SH-SY5Y (cell line): ENCODE measurements at regions not wholly inside any gene's neighbourhood (a gene's known extent, or its start where the extent isn't known, plus 50 kb on each side); places are given as distances from the start of the nearest gene placed in this dataset.

Experiments
- GATA2 ChIP-seq: IDR thresholded peaks from 2 replicates; pipeline ENCODE4 v1.6.1; 2011; ENCODE audit warnings: mild to moderate bottlenecking, low read depth, low read length
- GATA3 ChIP-seq: IDR thresholded peaks from 2 replicates; pipeline ENCODE4 v1.6.1; 2011; ENCODE audit warnings: low read depth, mild to moderate bottlenecking, low read length, moderate library complexity

DNA sequence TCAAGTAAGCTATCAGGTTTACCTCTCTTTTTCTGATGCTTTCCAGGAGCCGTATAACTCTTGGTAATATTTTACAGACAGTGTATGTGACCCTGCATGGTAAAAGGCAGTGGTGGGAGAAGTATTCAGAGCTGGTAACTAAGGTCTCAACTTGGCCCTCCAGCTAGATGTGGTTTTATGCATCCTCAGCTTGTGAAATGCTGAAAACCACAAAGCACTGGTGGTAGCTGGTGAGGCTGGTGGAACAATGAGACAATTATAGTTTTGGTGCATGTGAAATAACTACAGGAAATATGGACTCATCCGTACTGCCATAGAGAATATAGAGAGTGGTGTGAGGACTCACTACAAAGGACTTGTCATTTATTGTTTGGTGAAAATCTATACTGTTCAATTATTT, 383.0 kb upstream of the PCDH15 start:
- TF ChIP-seq GATA3: no peak
- TF ChIP-seq GATA2: no peak
